ENCODE measurements at regions not wholly inside any gene's neighbourhood (a gene's known extent, or its start where the extent isn't known, plus 50 kb on each side); places are given as distances from the start of the nearest gene placed in this dataset.

- intact Hi-C loops (cut with micrococcal nuclease) (no loop called here), dilution Hi-C loops (cut with MboI; ENCODE audit: extremely low pct_ligation_motif_present, low sequenced_read_pairs) (no loop called here)
- no peak for TF ChIP-seq POLR2AphosphoS5 (IDR thresholded peaks at IDR 0.05; ENCODE audit: insufficient read depth, low read depth, low read length)
- no peak for TF ChIP-seq EZH2 (IDR thresholded peaks at IDR 0.05; ENCODE audit: borderline replicate concordance, low read depth, low read length, severe bottlenecking)
- TF ChIP-seq MAX (IDR thresholded peaks at IDR 0.05; ENCODE audit: insufficient read depth, insufficient read length) = no peak
- no peak for TF ChIP-seq POLR2A (IDR thresholded peaks at IDR 0.05; ENCODE audit: low read depth, low read length)
- no peak for TF ChIP-seq GATA2 (IDR thresholded peaks at IDR 0.05; ENCODE audit: insufficient read depth, insufficient read length, low read depth, low read length)
- TF ChIP-seq JUN (IDR thresholded peaks at IDR 0.05; ENCODE audit: borderline replicate concordance, insufficient read depth, insufficient read length, low read depth) = no peak
- Histone ChIP-seq H3K79me2 (ENCODE audit: control insufficient read depth, insufficient read depth, low read length) (no peaks in the 10 kb centered on the region), H4K20me1 (replicated peaks; ENCODE audit: control insufficient read depth, extremely low read depth, insufficient read depth, low read length) (no peaks in the 10 kb centered on the region), H3K9me1 (replicated peaks; ENCODE audit: control insufficient read depth, extremely low read depth, insufficient read depth, low read length) (no peaks in the 10 kb centered on the region), H3K9ac (replicated peaks; ENCODE audit: extremely low read depth, insufficient read depth, low read length) (no peak overlapping the region), H3K27me3 (ENCODE audit: control insufficient read depth in 2 of 2, insufficient read depth in 2 of 2, low read length in 2 of 2) (no peaks in the 10 kb centered on the region), H3K36me3 (ENCODE audit: control insufficient read depth in 2 of 2, extremely low read depth in 1 of 2, insufficient read depth in 2 of 2, low read length in 2 of 2) (no peaks in the 10 kb centered on the region), H3K4me3 (replicated peaks in 1 of 3; ENCODE audit: insufficient read depth in 1 of 3, low read depth in 1 of 3, low read length in 3 of 3) (no peak overlapping the region), H3K27ac (ENCODE audit: insufficient read depth, low read depth, low read length) (no peak overlapping the region), H3K9me3 (replicated peaks; ENCODE audit: control insufficient read depth, insufficient read depth, low read length) (peaks cover 2% of the 10 kb centered on the region), H3K4me1 (ENCODE audit: control insufficient read depth, extremely low read depth, insufficient read depth, low read length) (no peaks in the 10 kb centered on the region), H3K4me2 (ENCODE audit: insufficient read depth, low read length) (no peak overlapping the region), H2AFZ (ENCODE audit: low read depth, low read length) (no peak overlapping the region)
- ChIA-PET POLR2A (no interaction called here), CTCF (no interaction called here)
- DNase-seq (ENCODE audit: low read depth, low spot score) (no peak), FAIRE-seq (no peak)
- BruUV-seq (replicated peaks) = no TSS peak
Observed at GRCh38 chr1:106037526-106037925, 1018.9 kb upstream of the PRMT6 start.

GRCh38 chr1:106038260-106038659 lies 1018.2 kb upstream of the PRMT6 start:
- Histone ChIP-seq H2AFZ (ENCODE audit: low read depth, low read length) (no peak overlapping the region), H3K4me1 (ENCODE audit: control insufficient read depth, extremely low read depth, insufficient read depth, low read length) (no peaks in the 10 kb centered on the region), H3K9ac (replicated peaks; ENCODE audit: extremely low read depth, insufficient read depth, low read length) (no peak overlapping the region), H4K20me1 (replicated peaks; ENCODE audit: control insufficient read depth, extremely low read depth, insufficient read depth, low read length) (no peaks in the 10 kb centered on the region), H3K9me1 (replicated peaks; ENCODE audit: control insufficient read depth, extremely low read depth, insufficient read depth, low read length) (no peaks in the 10 kb centered on the region), H3K4me3 (replicated peaks in 1 of 3; ENCODE audit: insufficient read depth in 1 of 3, low read depth in 1 of 3, low read length in 3 of 3) (no peak overlapping the region), H3K27me3 (ENCODE audit: control insufficient read depth in 2 of 2, insufficient read depth in 2 of 2, low read length in 2 of 2) (no peaks in the 10 kb centered on the region), H3K79me2 (ENCODE audit: control insufficient read depth, insufficient read depth, low read length) (no peaks in the 10 kb centered on the region), H3K9me3 (replicated peaks; ENCODE audit: control insufficient read depth, insufficient read depth, low read length) (peaks cover 2% of the 10 kb centered on the region), H3K27ac (ENCODE audit: insufficient read depth, low read depth, low read length) (no peak overlapping the region), H3K36me3 (ENCODE audit: control insufficient read depth in 2 of 2, extremely low read depth in 1 of 2, insufficient read depth in 2 of 2, low read length in 2 of 2) (no peaks in the 10 kb centered on the region), H3K4me2 (ENCODE audit: insufficient read depth, low read length) (no peak overlapping the region)
- TF ChIP-seq POLR2A (IDR thresholded peaks at IDR 0.05; ENCODE audit: low read depth, low read length) (no peak), FOS (IDR thresholded peaks at IDR 0.05; ENCODE audit: borderline replicate concordance, insufficient read depth, low read length) (no peak), EZH2 (IDR thresholded peaks at IDR 0.05; ENCODE audit: borderline replicate concordance, low read depth, low read length, severe bottlenecking) (no peak), MYC (IDR thresholded peaks at IDR 0.05; ENCODE audit: low read depth, low read length) (no peak), CTCF (IDR thresholded peaks at IDR 0.05; ENCODE audit: extremely low read depth in 1 of 2, insufficient read depth in 1 of 2, low read depth in 1 of 2, low read length in 2 of 2) (no peak), MAX (IDR thresholded peaks at IDR 0.05; ENCODE audit: insufficient read depth, insufficient read length) (no peak), JUN (IDR thresholded peaks at IDR 0.05; ENCODE audit: borderline replicate concordance, insufficient read depth, insufficient read length, low read depth) (no peak), POLR2AphosphoS5 (IDR thresholded peaks at IDR 0.05; ENCODE audit: insufficient read depth, low read depth, low read length) (no peak), GATA2 (IDR thresholded peaks at IDR 0.05; ENCODE audit: insufficient read depth, insufficient read length, low read depth, low read length) (no peak)
- dilution Hi-C loops (cut with MboI; ENCODE audit: extremely low pct_ligation_motif_present, low sequenced_read_pairs) (no loop called here), intact Hi-C loops (cut with micrococcal nuclease) (no loop called here)
- POLR2A ChIA-PET = no interaction called here
- CTCF ChIA-PET = no interaction called here
- no TSS peak for BruUV-seq (replicated peaks)
- no peak for DNase-seq (ENCODE audit: low read depth, low spot score)
- no peak for FAIRE-seq

All from endothelial cell of umbilical vein (primary cell).